ENCODE measurements at regions not wholly inside any gene's neighbourhood (a gene's known extent, or its start where the extent isn't known, plus 50 kb on each side); places are given as distances from the start of the nearest gene placed in this dataset.

- TF ChIP-seq CTCF (IDR thresholded peaks at IDR 0.05; ENCODE audit: borderline replicate concordance, extremely low read depth, low read length, poor library complexity, severe bottlenecking) (no peak), EZH2 (IDR thresholded peaks at IDR 0.05; ENCODE audit: borderline replicate concordance, low read depth, low read length, severe bottlenecking) (no peak)
These were observed 110.9 kb upstream of the C1orf174 start for GRCh38 chr1:4010814-4011605.

Measured in DND-41 (cell line).